SKM-1 (cell line): ENCODE measurements at regions not wholly inside any gene's neighbourhood (a gene's known extent, or its start where the extent isn't known, plus 50 kb on each side); places are given as distances from the start of the nearest gene placed in this dataset.

Experiments used
- DNase-seq: peaks from one replicate; lab custom pipeline; 2025; ENCODE audit not compliant: unreplicated experiment; lab: John Stamatoyannopoulos, UW

DNA sequence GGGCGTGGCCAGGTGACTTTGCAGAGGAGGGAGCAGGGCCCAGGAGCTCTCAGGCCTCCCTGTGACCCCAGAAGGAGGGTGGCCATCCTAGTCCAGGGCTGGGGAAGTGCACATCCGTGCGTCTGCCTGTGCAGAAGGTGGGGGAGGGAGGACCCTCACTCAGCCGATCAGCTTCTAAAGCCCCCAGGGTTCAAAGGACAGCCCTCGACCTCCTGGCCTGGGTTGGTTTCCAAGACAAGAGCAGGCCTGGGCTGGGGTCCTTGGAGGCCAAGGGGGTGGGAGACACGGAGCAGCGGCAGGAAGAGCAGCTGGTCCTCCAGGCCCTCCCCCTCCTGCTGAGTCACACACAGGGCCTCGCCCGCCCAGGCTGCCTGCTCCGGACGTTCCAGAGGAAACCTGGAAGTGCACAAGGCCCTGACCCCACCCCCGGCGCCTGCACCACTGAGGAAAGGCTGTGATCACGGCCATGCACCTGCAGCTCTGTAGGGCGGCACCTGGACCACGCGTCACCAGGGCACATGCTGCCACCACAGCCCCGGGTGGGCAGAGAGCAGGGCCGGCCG lies 67.1 kb upstream of the ZNF469 start:
- no peak for DNase-seq

DNA sequence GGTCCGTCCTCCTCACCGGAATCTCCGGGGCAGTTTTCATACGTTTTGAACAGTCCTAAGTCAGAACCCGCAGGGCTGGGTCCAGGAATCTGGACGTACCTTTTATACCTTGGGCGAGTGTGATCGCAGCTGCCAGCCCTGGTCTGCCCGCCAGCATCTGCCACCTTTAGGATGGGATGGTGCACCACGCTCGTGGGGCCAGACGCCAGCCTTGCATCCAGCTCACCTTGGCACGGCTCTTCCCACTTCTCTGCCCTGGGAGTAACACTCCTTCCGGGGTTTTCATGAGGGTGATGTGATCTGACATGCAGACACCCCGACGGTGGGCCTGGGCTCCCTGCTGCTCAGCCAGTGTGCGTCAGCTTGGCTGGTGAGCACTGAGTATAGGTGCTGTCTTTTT lies 66.6 kb upstream of the ZNF469 start:
- DNase-seq: no peak

GRCh38 chr16:88316941-88317612 lies 65.7 kb upstream of the ZNF469 start:
- no peak for DNase-seq

- no peak for DNase-seq
Observed at GRCh38 chr16:88317613-88317965, 65.2 kb upstream of the ZNF469 start.

DNA sequence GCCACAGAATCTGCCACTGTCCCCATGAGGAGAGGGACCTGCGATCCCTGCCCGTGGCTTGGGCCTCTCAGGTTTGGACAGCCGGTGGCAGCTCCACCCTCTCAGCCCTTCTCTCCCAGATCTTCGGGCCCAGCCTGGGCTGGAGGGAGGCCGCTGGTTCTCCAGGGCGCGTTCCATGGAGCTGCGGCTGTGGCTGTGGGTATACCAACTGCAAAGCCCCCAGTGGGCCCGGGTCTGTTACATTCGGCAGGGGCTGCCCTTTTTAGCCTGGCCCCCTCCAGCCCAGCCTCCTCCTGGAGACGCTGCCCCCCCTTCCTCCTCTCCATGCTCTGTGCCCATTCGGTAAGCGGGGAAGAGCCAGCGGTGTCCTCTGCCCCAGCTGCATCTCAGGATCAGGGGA lies 64.7 kb upstream of the ZNF469 start:
- no peak for DNase-seq

DNA sequence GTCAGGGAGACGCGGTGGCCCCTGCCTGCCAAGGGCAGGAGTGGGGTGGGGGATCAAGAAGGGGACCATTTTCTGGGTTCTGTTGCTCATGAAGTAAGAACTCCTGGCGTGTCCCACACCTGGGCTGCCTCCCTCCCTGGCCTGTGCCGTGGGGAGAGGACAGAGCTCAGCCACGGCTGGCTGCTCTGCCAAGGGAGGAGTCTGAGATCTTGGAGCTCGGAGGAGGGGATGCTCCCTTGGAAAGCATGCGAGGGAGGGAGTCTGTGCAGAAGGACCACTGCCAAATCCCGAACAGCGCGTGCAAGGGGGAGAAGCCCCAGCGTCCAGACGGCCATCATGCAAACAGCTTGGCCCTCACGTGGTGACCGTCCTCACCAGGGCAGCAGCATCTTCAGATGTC lies 64.2 kb upstream of the ZNF469 start:
- no peak for DNase-seq

DNA sequence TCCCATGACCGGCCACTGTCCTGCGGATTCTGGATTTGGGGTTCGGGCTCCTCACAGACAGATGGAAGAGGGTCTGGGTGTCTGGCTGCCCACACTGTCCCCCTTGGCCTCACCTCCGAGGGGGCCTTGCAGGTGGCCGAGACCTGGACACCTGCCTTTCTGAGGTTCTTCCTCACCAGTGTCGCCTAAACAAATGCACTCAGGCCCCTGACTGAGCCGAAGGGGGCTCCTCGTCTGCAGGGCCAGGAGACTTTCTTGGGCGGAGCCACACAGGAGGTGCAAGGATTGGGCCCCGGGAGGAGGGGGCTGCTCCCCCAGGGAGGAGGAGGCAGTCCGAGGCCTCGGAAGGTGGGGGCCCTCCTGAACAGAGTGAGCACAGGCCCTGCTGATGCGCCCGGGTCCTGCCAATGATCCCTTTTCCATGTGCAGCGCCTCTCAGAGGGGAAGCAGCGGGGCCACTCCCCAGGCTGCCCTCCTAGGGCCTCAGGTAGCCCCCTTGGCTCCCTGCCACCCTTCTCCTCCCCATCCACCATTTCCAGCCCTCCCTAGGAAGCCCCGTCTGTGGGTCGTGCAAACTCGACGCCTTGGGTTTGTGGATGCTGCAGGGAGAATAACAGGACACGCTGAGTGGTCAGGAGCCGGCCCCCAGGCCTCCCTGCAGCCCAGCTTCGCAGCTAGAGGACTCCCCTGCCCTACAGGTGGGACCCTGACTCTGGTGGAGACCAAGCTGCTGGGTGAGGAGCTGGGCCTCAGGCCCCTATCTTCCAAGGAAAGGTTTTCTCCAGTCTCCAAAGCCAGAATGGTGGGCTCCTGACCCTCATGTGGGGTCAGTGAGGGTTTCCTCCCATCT lies 63.4 kb upstream of the ZNF469 start:
- no peak for DNase-seq

DNA sequence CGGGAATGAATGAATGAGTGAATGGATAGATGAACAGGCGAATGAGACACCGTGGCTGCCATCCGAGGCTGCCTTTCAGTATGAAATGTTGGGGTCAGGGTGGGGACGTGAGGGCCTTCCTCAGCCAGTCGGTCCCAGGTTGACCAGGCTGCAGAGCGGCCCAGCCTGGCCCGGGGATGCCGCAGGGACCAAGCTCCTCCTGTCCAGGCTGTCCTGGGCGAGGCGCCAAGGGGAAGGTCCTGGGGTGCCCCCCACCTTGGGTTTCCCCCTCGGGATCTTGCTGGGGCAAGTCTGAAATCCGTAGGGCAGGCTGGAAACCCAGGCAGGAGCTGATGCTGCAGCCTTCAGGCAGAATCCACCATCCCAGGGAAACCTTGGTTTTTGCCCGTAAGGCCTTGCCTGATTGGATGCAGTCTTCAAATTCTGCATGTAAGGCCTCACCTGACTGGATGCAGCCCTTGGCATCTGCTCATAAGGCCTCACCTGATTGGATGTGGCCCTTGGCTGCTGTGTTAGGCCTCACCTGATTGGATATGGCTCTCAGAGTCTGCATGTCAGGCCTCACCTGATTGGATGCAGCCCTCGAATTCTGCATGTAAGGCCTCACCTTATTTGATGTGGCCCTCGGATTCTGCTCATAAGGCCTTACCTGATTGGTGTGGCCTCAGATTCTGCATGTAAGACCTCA lies 61.7 kb upstream of the ZNF469 start:
- DNase-seq: no peak

- DNase-seq: no peak
Observed at GRCh38 chr16:88321635-88322499, 60.9 kb upstream of the ZNF469 start.

DNA sequence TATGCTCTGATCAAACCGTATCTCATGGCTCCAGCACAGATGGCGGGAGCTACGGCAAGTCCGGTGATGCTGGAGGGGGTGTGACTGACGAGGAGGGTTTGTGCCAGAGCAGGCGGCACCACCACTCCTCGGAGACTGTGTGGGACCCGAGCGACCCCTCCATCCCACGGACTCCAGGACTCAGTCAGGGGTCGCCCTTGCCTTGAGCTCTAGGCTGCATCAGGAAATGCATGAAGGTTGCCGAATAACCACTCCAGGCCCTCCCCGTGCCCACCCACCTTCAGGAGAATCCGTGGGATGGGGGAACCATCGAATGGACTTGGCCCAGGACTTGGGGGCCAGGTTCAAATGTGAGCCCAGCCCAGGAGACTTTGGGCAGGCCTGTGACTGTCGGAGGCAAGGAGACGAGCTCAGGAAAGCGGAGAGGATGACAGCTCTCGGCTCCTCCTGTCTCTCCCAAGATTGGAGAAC lies 60.2 kb upstream of the ZNF469 start:
- no peak for DNase-seq

DNA sequence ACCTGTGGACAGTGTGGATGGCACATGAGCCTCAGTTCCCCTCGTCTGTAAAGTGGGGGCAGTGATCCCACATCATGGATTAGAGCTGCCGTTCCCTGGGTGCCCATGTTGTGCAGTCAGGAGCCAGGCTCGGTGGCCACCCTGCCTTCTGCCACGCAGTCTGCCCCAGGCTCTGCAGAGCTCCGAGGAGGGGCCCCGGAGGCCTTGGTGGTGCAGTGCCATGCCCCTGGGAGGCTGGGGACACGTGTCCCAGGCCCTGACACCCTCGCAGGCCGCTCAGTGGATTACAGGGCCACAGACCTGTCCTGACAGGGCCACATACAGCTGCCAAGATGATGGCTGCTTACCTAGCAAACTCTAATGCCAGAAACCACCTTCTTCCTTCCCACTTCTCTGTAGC lies 59.7 kb upstream of the ZNF469 start:
- DNase-seq: no peak

- no peak for DNase-seq
Observed at GRCh38 chr16:88323546-88324330, 59.0 kb upstream of the ZNF469 start.

- DNase-seq: no peak
Observed at GRCh38 chr16:88325087-88325750, 57.5 kb upstream of the ZNF469 start.

GRCh38 chr16:88325976-88326375 lies 56.8 kb upstream of the ZNF469 start:
- DNase-seq: no peak

DNA sequence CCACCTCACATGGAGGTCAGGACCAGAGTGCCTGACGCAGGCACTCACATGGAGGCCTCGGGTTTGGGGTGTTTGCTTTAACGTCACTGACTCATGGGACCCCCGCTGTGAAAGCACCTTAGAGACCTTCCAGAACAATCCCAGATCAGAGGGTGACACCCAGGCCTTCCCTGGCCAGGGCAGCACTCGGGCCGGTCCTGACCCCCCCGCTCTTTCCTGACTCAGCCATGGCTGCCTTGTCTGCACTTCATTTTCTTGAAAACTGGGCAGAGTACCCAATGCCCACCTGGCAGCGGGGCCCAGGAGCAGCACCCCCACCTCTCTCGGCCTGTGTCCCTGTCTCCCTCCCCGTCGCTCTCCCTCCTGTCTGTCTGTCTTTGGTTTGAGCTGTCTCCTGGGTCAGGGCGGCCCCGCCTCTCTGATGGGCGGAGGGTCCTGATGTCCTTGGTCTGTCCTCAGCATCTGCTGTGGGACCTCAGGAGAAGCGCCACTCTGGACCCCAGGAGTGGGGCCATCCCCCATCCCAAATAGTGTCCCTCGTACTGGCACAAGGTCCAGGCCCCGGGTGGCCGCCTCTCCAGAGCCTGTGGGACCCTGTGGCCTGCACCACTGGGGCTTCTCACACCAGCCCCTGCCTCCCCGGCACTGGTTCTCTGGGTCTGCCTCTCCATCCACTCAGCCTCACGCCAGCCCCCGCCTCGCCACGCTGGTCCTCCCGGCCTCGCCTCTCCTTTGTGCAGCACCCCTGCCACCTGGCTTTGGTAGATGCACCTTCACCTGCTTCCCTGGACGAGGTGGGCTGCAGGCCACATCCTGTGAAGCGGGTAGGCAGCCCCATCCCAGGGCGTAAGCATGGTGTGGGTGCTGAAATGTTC lies 55.9 kb upstream of the ZNF469 start:
- no peak for DNase-seq

DNA sequence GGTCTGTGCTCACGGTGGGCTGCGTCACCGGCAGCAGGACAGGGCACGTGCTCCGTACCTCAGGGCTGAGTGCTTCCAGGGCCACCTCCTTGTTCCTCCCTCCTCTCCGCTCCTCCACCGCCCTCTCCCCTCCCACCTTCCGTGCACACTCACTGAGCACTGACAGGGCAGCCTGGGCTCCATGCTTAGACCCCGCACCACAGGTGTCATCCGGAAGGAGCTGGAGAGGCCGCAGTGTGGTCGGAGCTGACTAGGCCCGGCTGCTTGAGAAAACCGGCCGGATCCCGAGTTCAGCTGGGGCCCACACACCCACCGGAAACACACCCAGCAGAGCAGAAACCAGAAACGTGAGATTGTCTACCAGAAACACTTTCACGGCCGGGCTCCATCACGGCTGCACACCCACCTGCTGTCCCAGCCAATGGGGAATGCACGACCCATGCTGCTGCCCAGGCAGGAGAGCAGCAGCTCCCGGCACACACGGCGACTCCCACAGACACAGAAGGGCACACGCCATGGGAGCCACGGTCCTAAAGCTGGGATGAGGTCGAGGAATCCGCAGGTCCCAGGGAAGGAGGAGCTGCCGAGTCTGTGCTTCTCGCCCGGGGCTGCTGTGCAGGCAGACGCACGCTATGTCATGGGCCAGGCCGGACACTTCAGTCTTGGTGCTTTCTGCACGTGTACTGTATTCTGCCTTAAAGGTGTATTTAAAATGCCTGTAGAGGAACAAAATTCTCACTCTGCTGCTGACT lies 55.0 kb upstream of the ZNF469 start:
- DNase-seq: no peak

- DNase-seq: no peak
Observed at GRCh38 chr16:88328313-88328980, 54.3 kb upstream of the ZNF469 start.
